Gastroesophageal sphincter (tissue), 3 donors: ENCODE measurements at regions not wholly inside any gene's neighbourhood (a gene's known extent, or its start where the extent isn't known, plus 50 kb on each side); places are given as distances from the start of the nearest gene placed in this dataset.

ENCODE experiments used
- CTCF ChIP-seq, 4 experiments: fragments of 200-600 bp in 2 of 4; fragments of 450-650 bp in 2 of 4; sonication (generic) in 1 of 4; IDR thresholded peaks; one replicate each; pipeline ENCODE4 v1.5.1; 2017 to 2019; ENCODE audit warnings: antibody characterized with exemption in 4 of 4, mild to moderate bottlenecking in 2 of 4, moderate library complexity in 2 of 4
- POLR2A ChIP-seq, 2 donors: fragments of 450-650 bp; IDR thresholded peaks; one replicate each; pipeline ENCODE4 v1.6.1; 2017; ENCODE audit warnings: antibody characterized with exemption in 2 of 2, mild to moderate bottlenecking in 2 of 2, moderate library complexity in 1 of 2

GRCh38 chr13:50645092-50645491 is 198.4 kb downstream of the DLEU7 start:
- TF ChIP-seq POLR2A (IDR thresholded peaks at IDR 0.05) (no peak), CTCF (IDR thresholded peaks at IDR 0.05) (no peak)
